A549 (cell line): ENCODE measurements at regions not wholly inside any gene's neighbourhood (a gene's known extent, or its start where the extent isn't known, plus 50 kb on each side); places are given as distances from the start of the nearest gene placed in this dataset.

Source experiments
- ATAC-seq, 2 experiments: fragments of 200-7000 bp in 1 of 2; fragments of >200 bp in 1 of 2; cut with Nextera tagmentation in 1 of 2; cut with Tn5 transposase in 1 of 2; 3 replicates each; pipeline versions ENCODE4 v1.8.0 to v1.9.1; 2018 to 2020; ENCODE audit warnings: mild to moderate bottlenecking in 1 of 2, moderate library complexity in 1 of 2
- CTCF ChIA-PET: fragments of 300-600 bp; sonication (Branson Sonifier 250); formaldehyde crosslinking; extraction: SDS; loops from one replicate; lab custom pipeline; 2021; ENCODE audit warnings: antibody characterized with exemption, inconsistent platforms; lab: Yijun Ruan, JAX
- POLR2A ChIA-PET: fragments of 350-600 bp; formaldehyde crosslinking; extraction: SDS; loops from one replicate; lab custom pipeline; 2021; ENCODE audit warnings: antibody characterized with exemption, inconsistent platforms; lab: Yijun Ruan, JAX
- DNase-seq, 2 experiments: peaks; one replicate each; pipeline versions ENCODE4 v3.0.0 to v3.0.0-alpha.2; 2011 to 2016; ENCODE audit warnings: low read depth in 1 of 2, low spot score in 1 of 2
- FAIRE-seq: peaks from 2 replicates; lab custom pipeline; 2011; peaks lifted over from hg19 to GRCh38; lab: Jason Lieb, UNC
- H3K27ac ChIP-seq, 2 experiments: fragments of >200 bp; sonication (Bioruptor Twin); formaldehyde crosslinking; 3 replicates each; pipeline ENCODE4 v1.5.1; 2016 to 2017
- H3K4me1 ChIP-seq: fragments of >200 bp; sonication (Bioruptor Twin); formaldehyde crosslinking; 3 replicates; pipeline ENCODE4 v1.6.1; 2016
- H3K4me2 ChIP-seq: fragments of >200 bp; sonication (Bioruptor Twin); formaldehyde crosslinking; 3 replicates; pipeline ENCODE4 v1.6.1; 2016
- H3K4me3 ChIP-seq: fragments of >200 bp; sonication (Bioruptor Twin); formaldehyde crosslinking; 3 replicates; pipeline ENCODE4 v1.5.1; 2016
- H3K9me3 ChIP-seq: fragments of >200 bp; sonication (Bioruptor Twin); formaldehyde crosslinking; 3 replicates; pipeline ENCODE4 v1.6.1; 2016
- BHLHE40 ChIP-seq: IDR thresholded peaks from 2 replicates; pipeline ENCODE4 v1.6.1; 2012; ENCODE audit warnings: low read depth, low read length, inconsistent platforms
- CBX2 ChIP-seq: fragments of 200-600 bp; sonication (generic); IDR thresholded peaks from 2 replicates; pipeline ENCODE4 v1.6.1; 2016; ENCODE audit warnings: low read depth, mild to moderate bottlenecking, borderline replicate concordance
- CBX8 ChIP-seq: fragments of 200-600 bp; sonication (generic); IDR thresholded peaks from 2 replicates; pipeline ENCODE4 v1.6.1; 2016
- EHMT2 ChIP-seq: fragments of 200-600 bp; sonication (generic); IDR thresholded peaks from 2 replicates; pipeline ENCODE4 v1.6.1; 2016; ENCODE audit warnings: antibody characterized with exemption, low read depth, mild to moderate bottlenecking, moderate library complexity
- FOXS1 ChIP-seq: fragments of 250-450 bp; sonication (Bioruptor Pico); IDR thresholded peaks from 2 replicates; pipeline ENCODE4 v1.5.0; 2020; ENCODE audit warnings: mild to moderate bottlenecking, moderate library complexity
- HDAC2 ChIP-seq: fragments of 200-600 bp; sonication (generic); IDR thresholded peaks from 2 replicates; pipeline ENCODE4 v1.6.1; 2016
- HOXA7 ChIP-seq: fragments of 250-450 bp; sonication (Bioruptor Pico); IDR thresholded peaks from 2 replicates; pipeline ENCODE4 v1.5.0; 2020; ENCODE audit warnings: mild to moderate bottlenecking, moderate library complexity
- JUNB ChIP-seq: fragments of >200 bp; sonication (Bioruptor Twin); formaldehyde crosslinking; IDR thresholded peaks from 2 replicates; pipeline ENCODE4 v1.6.1; 2016
- KDM5A ChIP-seq: fragments of 200-600 bp; sonication (generic); IDR thresholded peaks from 2 replicates; pipeline ENCODE4 v1.6.1; 2016; ENCODE audit warnings: antibody characterized with exemption, mild to moderate bottlenecking
- MAFK ChIP-seq: fragments of 450-650 bp; IDR thresholded peaks from 2 replicates; pipeline ENCODE4 v1.6.1; 2014; ENCODE audit not compliant: partially characterized antibody
- NFE2L2 ChIP-seq: fragments of 150-350 bp; conservative IDR thresholded peaks from 2 replicates; pipeline ENCODE4 v1.6.1; 2014; ENCODE audit warnings: low read length
- NPAS2 ChIP-seq: fragments of 250-450 bp; sonication (Bioruptor Pico); IDR thresholded peaks from 2 replicates; pipeline ENCODE4 v1.8.0; 2022; ENCODE audit warnings: mild to moderate bottlenecking, moderate library complexity, borderline replicate concordance
- PHF8 ChIP-seq: fragments of 200-600 bp; sonication (generic); IDR thresholded peaks from 2 replicates; pipeline ENCODE4 v1.6.1; 2016; ENCODE audit warnings: low read depth, mild to moderate bottlenecking, antibody characterized with exemption, moderate library complexity, borderline replicate concordance
- RAD21 ChIP-seq, 2 experiments: fragments of >200 bp in 1 of 2; sonication (Bioruptor Twin) in 1 of 2; formaldehyde crosslinking in 1 of 2; IDR thresholded peaks in 1 of 2; conservative IDR thresholded peaks in 1 of 2; 2 replicates in 1 of 2; 3 replicates in 1 of 2; pipeline ENCODE4 v1.6.1; 2012 to 2018; ENCODE audit warnings: inconsistent platforms in 1 of 2
- RARB ChIP-seq: fragments of 250-450 bp; sonication (Bioruptor Pico); IDR thresholded peaks from 2 replicates; pipeline ENCODE4 v1.8.0; 2021; ENCODE audit warnings: mild to moderate bottlenecking, moderate library complexity
- RCOR1 ChIP-seq: fragments of 150-350 bp; IDR thresholded peaks from 2 replicates; pipeline ENCODE4 v1.6.1; 2014; ENCODE audit warnings: antibody characterized with exemption, low read length, low read depth
- SMC3 ChIP-seq: fragments of >200 bp; sonication (Bioruptor Twin); formaldehyde crosslinking; IDR thresholded peaks from 3 replicates; pipeline ENCODE4 v1.6.1; 2018; ENCODE audit warnings: inconsistent platforms
- SREBF2 ChIP-seq: fragments of 450-650 bp; IDR thresholded peaks from 2 replicates; pipeline ENCODE4 v1.6.1; 2014; ENCODE audit warnings: mild to moderate bottlenecking, moderate library complexity
- TP53 ChIP-seq: fragments of 250-450 bp; sonication (Bioruptor Pico); IDR thresholded peaks from 2 replicates; pipeline ENCODE4 v1.5.0; 2021; ENCODE audit warnings: mild to moderate bottlenecking, moderate library complexity
- ZC3H11A ChIP-seq: fragments of 450-650 bp; IDR thresholded peaks from 2 replicates; pipeline ENCODE4 v1.6.1; 2014; ENCODE audit warnings: antibody characterized with exemption, mild to moderate bottlenecking
- ZFP36 ChIP-seq: fragments of 450-650 bp; IDR thresholded peaks from 2 replicates; pipeline ENCODE4 v1.6.1; 2014; ENCODE audit warnings: borderline replicate concordance; ENCODE audit not compliant: partially characterized antibody
- WGBS: methylation state at CpG from one replicate; pipeline ENCODE4 v1.1.6; 2017; ENCODE audit errors: missing lambda C conversion rate; 5-methylcytosine and 5-hydroxymethylcytosine counted together
- TF ChIP-seq, protein P1 (sequence below): IDR thresholded peaks from 2 replicates; pipeline ENCODE4 v1.6.1; 2012
- TF ChIP-seq, protein P2 (sequence below): fragments of >200 bp; sonication (Bioruptor Twin); formaldehyde crosslinking; IDR thresholded peaks from 3 replicates; pipeline ENCODE4 v1.6.1; 2016
- TF ChIP-seq, protein P3 (sequence below): fragments of >200 bp; sonication (Bioruptor Twin); formaldehyde crosslinking; IDR thresholded peaks from 2 replicates; pipeline ENCODE4 v1.6.1; 2016
- TF ChIP-seq, protein P4 (sequence below): IDR thresholded peaks from 2 replicates; pipeline ENCODE4 v1.6.1; 2012
- TF ChIP-seq, protein P5 (sequence below): fragments of 450-650 bp; IDR thresholded peaks from 2 replicates; pipeline ENCODE4 v1.6.1; 2014; ENCODE audit warnings: antibody characterized with exemption

DNA sequence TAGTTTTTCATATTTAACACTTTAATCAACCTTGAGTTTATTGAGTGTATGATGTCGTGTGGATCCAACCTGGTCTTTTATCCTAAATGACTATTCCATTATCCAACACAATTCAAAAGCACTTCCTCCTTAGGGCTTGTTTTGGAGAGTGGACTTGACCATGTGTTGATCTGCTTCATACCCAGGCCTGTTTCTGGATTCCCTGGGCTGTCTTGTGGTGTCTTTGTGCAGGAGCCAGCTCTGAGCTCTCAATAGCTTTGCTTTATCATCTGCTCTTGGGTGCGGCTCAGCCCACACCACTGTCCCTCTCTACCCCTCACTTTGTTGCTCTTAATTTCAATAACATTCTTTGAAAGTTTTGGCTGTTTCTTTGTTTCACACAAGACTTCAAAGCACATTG is 70.9 kb upstream of the CHST15 start:
- Histone ChIP-seq H3K27ac (no peak overlapping the region), H3K4me3 (no peak overlapping the region), H3K9me3 (no peaks in the 10 kb centered on the region), H3K4me2 (no peak overlapping the region), H3K4me1 (no peaks in the 10 kb centered on the region)
- ChIA-PET POLR2A (no interaction called here), CTCF (no interaction called here)
- TF ChIP-seq, protein P1, sequence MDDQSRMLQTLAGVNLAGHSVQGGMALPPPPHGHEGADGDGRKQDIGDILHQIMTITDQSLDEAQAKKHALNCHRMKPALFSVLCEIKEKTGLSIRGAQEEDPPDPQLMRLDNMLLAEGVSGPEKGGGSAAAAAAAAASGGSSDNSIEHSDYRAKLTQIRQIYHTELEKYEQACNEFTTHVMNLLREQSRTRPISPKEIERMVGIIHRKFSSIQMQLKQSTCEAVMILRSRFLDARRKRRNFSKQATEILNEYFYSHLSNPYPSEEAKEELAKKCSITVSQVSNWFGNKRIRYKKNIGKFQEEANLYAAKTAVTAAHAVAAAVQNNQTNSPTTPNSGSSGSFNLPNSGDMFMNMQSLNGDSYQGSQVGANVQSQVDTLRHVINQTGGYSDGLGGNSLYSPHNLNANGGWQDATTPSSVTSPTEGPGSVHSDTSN, result no peak
- no peak for TF ChIP-seq ZC3H11A
- TF ChIP-seq FOXS1 (CRISPR knock-in tag), result no peak
- TF ChIP-seq, protein P2, sequence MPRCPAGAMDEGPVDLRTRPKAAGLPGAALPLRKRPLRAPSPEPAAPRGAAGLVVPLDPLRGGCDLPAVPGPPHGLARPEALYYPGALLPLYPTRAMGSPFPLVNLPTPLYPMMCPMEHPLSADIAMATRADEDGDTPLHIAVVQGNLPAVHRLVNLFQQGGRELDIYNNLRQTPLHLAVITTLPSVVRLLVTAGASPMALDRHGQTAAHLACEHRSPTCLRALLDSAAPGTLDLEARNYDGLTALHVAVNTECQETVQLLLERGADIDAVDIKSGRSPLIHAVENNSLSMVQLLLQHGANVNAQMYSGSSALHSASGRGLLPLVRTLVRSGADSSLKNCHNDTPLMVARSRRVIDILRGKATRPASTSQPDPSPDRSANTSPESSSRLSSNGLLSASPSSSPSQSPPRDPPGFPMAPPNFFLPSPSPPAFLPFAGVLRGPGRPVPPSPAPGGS, result no peak
- TF ChIP-seq HOXA7 (CRISPR knock-in tag), result no peak
- TF ChIP-seq CBX8, result no peak
- no peak for TF ChIP-seq BHLHE40
- no peak for TF ChIP-seq ZFP36
- no peak for TF ChIP-seq HDAC2
- TF ChIP-seq NPAS2 (CRISPR knock-in tag), result no peak
- TF ChIP-seq TP53 (CRISPR knock-in tag), result no peak
- no peak for TF ChIP-seq PHF8
- no peak for TF ChIP-seq SMC3
- TF ChIP-seq RCOR1, result no peak
- TF ChIP-seq, protein P3, sequence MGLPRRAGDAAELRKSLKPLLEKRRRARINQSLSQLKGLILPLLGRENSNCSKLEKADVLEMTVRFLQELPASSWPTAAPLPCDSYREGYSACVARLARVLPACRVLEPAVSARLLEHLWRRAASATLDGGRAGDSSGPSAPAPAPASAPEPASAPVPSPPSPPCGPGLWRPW, result no peak
- TF ChIP-seq, protein P4, sequence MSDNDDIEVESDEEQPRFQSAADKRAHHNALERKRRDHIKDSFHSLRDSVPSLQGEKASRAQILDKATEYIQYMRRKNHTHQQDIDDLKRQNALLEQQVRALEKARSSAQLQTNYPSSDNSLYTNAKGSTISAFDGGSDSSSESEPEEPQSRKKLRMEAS, result no peak
- ATAC-seq, result no peak
- no peak for FAIRE-seq
- no peak for DNase-seq
- 30% methylated on average over 2 of the region's 2 CpGs for WGBS

DNA sequence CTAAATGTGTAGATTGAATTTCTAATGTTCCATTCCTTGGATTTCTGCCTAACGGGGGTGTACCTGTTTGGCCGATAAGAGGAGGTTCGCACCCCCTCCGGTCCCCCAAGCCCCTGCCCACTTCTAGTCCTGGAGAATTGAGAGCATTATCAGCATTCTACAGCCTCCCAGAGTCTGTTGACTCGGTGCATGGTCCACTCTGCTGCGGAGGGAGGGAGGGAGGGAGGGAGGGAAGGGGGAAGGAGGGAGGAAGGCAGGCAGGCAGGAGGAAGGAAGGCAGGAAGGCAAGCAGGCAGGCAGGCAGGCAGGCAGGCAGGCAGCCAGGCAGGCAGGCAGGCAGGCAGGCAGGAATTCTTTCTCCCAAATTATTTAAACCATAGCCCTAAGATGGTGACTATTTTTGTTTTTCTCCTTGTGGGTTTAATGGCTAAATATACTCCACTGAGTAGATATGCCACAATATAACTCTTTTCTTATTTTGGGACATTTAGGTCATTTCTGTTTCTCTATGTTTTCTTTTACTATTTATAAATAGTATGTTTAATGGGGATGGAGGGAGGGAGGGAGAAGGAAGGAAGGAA is 69.5 kb upstream of the CHST15 start:
- ATAC-seq, result no peak
- POLR2A ChIA-PET, result no interaction called here
- Histone ChIP-seq H3K4me1 (no peaks in the 10 kb centered on the region), H3K27ac (no peak overlapping the region), H3K4me2 (no peak overlapping the region), H3K4me3 (no peak overlapping the region), H3K9me3 (0 out of 3 replicates have a peak, but pooled peaks cover 3% of the 10 kb centered on the region)
- FAIRE-seq, result no peak
- WGBS, result 77% methylated on average over 4 of the region's 6 CpGs
- CTCF ChIA-PET, result no interaction called here
- no peak for DNase-seq
- TF ChIP-seq EHMT2 (no peak), ZFP36 (peak; percentile 73)

DNA sequence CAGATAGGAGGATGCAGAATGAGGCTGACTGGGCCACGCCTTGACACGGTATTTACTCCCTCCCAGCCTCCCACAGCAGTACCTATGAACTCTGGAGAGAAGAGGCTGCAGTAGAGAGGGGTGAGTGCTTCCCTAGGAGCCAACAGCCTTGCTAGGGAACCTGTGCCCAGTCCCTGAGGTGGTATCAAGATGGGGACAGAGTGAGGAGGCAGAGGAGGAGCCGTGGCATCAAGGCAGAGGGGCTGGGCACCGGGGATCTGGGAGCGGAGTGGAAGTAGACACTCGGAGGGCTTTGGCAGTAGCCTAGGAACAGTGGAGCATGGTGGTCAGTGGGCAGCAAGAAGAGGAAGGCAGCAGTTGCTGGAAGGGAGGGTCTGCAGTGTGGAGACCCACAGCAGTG is 68.7 kb upstream of the CHST15 start:
- FAIRE-seq (no peak), ATAC-seq (no peak; a peak in 1 of 6 replicates)
- Histone ChIP-seq H3K4me3 (no peak overlapping the region), H3K27ac (no peak overlapping the region)
- no peak for TF ChIP-seq KDM5A
- TF ChIP-seq, protein P5, sequence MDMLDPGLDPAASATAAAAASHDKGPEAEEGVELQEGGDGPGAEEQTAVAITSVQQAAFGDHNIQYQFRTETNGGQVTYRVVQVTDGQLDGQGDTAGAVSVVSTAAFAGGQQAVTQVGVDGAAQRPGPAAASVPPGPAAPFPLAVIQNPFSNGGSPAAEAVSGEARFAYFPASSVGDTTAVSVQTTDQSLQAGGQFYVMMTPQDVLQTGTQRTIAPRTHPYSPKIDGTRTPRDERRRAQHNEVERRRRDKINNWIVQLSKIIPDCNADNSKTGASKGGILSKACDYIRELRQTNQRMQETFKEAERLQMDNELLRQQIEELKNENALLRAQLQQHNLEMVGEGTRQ, result no peak
- no peak for TF ChIP-seq CBX2
- TF ChIP-seq NPAS2 (CRISPR knock-in tag), result no peak
- TF ChIP-seq JUNB, result no peak
- TF ChIP-seq NFE2L2, result no peak
- no peak for TF ChIP-seq SREBF2
- no peak for TF ChIP-seq RARB
- no peak for TF ChIP-seq MAFK
- no peak for TF ChIP-seq RAD21 (conservative IDR thresholded peaks at IDR 0.05 in 1 of 2, IDR thresholded peaks at IDR 0.05 in 1 of 2)
- TF ChIP-seq TP53 (CRISPR knock-in tag), result no peak
- TF ChIP-seq, all 56 proteins: peak for 0
- 58% methylated on average over 6 of the region's 6 CpGs for WGBS
- CTCF ChIA-PET, result no interaction called here
- Histone ChIP-seq H3K4me1 (no peaks in the 10 kb centered on the region), H3K4me2 (no peak overlapping the region), H3K9me3 (0 out of 3 replicates have a peak, but pooled peaks cover 3% of the 10 kb centered on the region)
- POLR2A ChIA-PET, result no interaction called here
- DNase-seq, result no peak
